ENCODE measurements at regions not wholly inside any gene's neighbourhood (a gene's known extent, or its start where the extent isn't known, plus 50 kb on each side); places are given as distances from the start of the nearest gene placed in this dataset.

DNA sequence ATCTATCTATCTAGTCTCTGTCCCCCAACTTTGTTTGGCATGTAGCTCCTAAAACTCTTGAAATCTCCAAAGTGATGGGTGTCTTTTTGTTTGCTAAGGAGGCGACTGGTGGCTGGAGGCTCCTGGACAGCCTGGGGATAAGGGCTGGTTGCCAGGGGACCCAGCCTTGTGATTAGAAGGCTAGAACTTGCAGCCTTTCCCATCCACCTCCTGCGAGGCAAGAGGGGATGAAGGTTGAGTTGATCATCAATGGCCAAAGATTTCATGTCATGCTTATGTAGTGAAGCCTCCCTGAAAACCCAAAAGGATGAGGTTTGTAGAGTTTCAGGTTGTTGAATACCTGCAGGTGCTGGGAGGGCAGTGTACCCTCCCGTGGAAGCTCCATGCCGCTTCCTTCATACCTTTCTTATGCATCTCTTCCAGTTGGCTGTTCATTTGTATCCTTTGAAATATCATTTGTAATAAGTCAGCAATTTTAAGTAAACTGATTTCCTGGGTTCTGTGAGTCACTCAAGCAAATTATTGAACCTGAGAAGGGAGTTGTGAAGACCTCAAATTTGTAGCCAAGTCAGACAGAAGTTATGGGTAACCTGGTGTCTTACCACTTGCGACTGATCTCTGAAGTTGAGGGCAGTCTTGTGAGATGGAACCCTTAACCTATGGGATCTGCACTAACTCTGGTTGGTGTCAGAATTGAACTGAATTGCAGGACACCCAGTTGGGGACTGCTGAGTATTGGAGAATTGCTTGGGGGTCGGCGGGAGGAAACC, 202.4 kb downstream of the SEC14L1 start:
- no peak for DNase-seq

GRCh38 chr17:77344038-77344437, 203.3 kb downstream of the SEC14L1 start:
- no peak for DNase-seq

DNA sequence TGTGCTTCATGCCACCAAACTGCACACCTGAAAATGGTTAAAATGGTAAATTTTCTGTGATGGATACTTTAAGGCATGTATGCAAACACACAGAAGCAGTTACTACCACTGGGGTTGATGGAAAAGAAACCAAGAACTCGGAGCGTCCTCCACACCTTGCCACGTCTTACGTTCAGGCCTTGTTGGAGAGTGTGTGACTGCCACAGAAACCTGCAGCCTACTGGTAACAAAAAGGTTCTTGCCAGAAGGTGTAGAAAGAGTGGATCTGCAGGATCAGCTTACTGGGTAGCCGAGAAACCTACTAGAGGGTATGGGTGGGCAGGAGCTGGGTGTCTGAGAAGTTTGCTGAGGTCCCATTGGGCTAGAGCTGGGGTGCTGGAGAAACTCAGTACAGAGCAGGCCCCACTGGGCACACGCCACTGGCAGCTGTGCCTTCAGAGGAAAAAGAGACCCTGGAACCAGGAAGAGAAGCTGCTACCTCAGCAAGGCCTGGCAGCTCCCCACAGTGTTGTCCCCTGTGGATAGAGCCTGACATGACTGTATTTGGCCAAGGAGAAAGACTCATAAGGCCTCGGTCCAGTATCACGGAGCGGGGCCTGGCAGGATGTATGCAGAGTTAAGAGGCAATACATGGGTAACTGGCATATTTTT, 204.6 kb downstream of the SEC14L1 start:
- no peak for DNase-seq

DNA sequence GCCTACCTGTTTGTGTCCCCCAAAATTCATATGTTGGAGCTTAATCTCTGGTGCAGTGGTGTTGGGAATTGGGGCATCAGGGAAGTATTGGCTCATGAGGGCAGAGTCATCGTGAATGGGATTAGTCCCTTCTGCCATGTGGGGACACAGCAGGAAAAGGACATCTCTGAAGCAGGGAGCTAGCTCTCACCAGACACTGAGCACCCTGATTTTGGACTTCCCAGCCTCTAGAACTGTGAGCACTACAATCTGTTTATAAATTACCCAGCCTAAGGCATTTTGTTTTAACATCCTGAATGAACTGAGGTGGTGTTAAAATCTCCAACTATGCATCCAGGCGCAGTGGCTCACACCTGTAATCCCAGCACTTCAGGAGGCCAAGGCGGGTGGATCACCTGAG, 206.0 kb downstream of the SEC14L1 start:
- no peak for DNase-seq

- DNase-seq = no peak
These were observed 206.8 kb downstream of the SEC14L1 start for GRCh38 chr17:77347544-77347943.

DNA sequence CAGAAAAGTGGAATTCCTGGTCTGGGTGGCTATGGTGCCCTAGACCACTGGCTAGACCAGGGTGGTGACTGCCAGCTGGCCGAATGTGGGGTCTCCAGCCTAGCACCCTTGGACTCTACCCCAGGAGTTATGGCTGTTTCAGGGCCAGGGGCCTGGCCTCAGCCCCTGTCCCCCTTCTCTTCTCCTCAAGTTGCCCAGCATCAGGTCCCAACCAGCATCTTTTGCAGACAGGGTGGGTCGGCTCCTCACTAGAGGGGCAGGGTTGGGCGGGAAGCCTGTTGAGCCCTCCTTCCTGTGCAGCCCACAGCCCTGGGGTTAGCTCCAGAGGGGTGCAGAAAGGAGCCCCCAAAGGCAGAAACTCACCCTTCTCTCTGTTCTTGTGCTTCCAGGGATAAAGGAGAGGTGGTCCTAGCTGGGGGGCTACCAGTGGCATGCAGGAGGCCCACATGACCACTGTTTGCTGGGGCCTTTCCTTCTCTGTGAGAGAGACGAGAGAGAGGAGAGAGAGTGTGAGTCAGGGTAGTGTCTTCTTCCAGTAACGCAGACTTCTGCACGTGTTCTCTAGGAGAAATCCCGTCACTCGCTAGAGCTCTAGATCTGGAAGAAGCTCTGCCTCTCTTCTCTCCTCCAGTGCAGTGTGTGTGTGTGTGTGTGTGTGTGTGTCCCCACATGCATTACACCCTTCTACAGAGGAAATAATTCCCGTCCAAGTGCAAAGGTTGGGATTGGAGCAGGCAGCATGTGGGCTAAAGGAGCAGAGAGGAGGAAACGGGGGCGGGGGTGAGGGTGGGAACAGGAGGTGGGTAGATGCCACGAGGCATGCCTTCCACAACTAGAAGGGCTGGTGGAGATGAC, 209.4 kb downstream of the SEC14L1 start:
- DNase-seq = no peak

DNA sequence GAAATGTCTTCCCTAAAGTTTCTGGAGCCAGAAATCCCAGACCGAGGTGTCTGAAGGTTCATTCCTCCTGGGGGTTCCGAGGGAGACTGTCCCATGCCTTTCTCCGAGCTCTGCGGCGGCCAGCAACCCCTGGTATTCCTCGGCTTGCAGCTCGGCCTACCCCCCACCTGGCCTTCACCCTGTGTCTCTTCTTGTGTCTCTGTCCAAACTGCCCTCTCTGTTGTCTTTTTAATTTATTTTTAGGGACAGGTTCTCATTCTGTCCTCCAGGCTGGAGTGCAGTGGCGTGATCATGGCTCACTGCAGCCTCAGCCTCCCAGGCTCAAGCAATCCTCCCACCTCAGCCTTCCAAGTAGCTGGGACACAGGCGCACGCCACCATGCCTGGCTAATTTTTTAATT, 211.7 kb downstream of the SEC14L1 start:
- DNase-seq = no peak

DNA sequence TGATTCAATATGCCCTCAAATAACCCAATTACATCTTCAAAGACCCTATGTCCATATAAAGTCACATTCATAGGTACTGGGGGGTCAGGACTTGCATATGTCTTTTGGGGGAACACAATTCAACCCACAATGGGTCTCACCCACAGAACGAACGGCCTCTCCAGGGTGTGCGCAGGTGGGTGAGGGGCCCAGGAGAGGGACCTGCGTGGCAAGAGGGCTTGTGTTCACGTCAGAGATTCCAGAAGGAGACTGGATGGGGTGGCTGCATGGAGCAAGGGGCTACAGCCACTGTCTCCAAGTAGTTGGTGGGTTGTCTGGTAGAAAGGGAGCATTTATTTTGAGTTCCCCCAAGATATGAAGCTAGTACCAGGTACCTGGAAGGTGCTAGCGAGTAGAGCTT, 212.2 kb downstream of the SEC14L1 start:
- no peak for DNase-seq

DNA sequence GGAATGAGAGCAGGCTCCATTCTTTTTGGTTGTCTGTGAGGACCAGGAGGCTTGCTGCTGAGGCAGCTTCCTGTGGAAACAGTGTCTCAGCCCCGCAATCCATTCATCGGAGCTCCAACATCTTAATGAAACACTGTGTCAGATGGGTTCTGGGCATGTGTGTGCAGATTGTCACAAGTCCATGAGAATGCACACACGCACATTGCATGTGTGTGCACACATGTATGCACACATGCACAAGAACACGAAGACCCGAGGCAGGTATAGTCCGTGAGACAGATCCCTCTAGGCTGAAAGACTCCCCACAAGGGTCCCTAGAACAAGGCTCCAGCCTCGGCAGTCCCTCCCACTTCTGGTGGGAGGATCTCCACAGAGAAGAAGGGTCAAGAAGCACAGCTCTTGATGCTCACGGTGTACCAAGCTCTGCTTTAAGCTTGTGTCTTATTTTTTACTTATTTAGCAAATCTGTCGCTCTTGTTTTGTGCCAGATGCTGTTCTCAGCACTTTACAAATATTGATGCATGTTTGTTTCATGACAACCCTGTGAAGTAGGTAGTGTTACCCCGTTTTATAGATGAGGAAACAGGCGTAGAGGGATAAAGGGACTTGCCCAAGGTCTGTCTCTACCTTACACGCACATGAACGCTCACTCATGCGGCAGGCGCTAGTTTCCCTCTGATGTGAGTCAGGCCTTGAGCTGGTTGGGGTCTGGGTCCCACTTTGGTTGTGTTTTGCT, 213.1 kb downstream of the SEC14L1 start:
- DNase-seq = no peak

DNA sequence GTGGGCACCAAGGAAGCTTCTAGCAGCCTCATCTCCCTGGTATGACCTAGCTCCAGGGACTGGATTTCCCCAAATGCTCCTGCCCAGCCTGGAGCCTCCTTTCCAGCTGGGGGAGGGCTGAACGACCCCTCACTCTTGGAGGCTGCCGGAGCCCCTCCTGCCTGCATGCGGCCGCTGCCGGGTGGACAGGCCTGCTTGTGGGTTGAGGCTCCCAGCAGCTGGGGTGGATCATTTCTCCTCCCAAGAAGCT, 213.6 kb downstream of the SEC14L1 start:
- DNase-seq = no peak

GRCh38 chr17:77354670-77355455, 214.1 kb downstream of the SEC14L1 start:
- no peak for DNase-seq

GRCh38 chr17:77356109-77356689, 215.4 kb downstream of the SEC14L1 start:
- DNase-seq = no peak

DNA sequence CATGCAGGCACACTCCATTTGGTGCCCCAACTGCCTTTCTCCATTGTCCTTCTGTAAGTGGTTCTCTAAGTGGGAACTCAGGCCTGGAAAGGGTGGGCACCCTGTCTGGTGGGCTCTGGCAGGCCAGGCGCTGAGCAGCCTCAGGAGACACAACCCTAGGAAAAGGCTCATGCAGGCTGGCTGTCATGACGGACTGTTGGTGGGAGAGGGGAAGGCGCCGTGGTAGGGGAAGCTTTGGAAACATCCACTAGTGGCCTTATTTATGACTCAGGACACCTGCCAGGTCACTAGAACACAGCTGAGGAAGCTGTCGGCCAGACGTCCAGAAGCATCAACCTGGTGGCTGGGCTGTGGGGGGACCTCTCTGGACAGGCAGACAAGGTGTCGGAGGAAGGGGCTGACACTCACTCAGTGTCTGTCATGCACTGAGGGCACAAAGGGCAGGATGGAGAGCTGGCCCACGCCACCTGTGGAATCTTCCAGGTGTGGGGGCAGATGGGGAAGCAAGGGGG, 216.0 kb downstream of the SEC14L1 start:
- DNase-seq = no peak

- DNase-seq = no peak
These were observed 218.0 kb downstream of the SEC14L1 start for GRCh38 chr17:77358801-77359200.

DNA sequence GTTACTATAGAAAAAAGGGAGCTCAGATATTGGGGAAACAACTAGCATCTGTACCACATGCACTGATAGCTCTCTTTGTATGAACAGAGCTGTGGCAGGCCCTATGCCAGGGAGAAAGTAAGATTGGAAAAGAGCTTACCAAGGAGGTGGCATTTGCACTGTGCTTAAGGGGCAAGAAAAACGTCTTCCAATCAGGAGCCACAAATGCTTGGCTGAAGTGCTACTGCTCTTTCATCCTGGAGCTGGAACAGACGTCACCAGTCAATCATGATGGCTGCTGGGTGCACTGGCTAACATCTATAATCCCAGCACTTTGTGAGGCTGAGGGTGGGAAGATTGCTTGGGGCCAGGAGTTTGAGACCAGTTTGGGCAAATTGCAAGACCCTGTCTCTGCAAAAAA, 218.5 kb downstream of the SEC14L1 start:
- DNase-seq = no peak

- DNase-seq = no peak
These were observed 221.3 kb downstream of the SEC14L1 start for GRCh38 chr17:77361986-77362620.

DNA sequence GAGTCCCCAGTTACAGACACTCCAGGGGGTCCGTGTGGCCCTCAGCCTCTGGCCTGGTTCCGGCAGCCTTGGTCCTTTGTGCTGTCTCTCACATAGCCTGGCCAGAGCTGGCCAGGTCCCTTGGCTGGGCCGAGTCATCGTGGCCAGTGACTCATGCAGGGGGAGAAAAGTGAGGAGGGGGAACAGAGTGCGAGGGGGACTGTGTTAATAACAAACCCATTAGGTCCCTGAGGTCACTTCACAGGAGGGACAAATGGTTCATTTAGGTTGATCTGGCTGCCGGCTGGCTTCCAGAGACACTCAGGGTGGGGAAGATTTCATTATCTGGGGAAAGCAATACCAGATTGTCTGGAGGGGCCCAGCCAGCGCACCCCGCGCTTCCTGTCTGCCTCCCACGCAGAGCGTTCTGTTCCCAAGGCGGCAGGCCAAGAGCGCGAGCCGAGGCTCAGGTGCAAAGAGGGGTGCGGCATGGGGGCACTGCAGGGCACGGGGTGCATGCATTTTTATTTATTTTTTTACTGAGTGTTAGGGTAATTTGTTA, 223.1 kb downstream of the SEC14L1 start:
- peak; percentile 69 for DNase-seq

- no peak for DNase-seq
These were observed 223.7 kb downstream of the SEC14L1 start for GRCh38 chr17:77364381-77364911.

DNA sequence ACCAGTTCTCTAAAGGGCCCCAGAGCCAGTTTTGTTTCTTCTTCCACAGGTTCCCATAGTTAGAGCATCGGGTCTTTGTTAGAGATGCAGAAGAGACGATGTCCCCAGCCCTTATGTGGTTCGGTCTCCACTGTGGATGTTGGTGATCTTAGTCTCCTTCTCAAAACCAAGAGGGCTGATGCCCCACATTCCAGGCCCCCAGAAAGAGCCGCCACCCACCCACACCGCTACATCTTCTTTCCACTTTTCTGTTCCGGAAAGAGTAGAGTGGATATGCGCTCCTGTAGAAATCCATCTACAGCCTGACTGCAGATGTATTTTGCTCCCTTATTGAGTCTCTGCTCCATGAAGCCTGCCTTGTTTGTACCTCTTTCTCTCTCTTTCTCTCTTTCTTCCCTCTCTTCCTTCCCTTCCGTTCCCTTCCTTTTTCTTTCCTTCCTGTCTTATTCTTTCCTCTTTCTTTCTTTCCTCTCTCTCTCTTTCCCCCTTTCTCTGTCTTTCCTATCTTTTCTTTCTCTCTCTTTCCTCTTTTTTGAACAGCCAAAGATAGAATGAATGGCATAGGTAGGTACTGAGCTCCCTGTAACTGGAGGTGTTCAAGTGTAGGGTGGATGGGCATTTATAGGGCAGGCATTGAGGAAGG, 224.3 kb downstream of the SEC14L1 start:
- DNase-seq = no peak

- DNase-seq = peak; percentile 72
These were observed 224.9 kb downstream of the SEC14L1 start for GRCh38 chr17:77365584-77366186.

All from CD4-positive, alpha-beta T cell treated with Interleukin-6 for 4 hours (primary cell).